ENCODE measurements at regions not wholly inside any gene's neighbourhood (a gene's known extent, or its start where the extent isn't known, plus 50 kb on each side); places are given as distances from the start of the nearest gene placed in this dataset.
"Not testable (repeated sequence)": the region's sequence is repeated elsewhere in the genome, so short reads cannot be mapped to it uniquely, and the experiment has no call there.

GRCh38 chr1:157353546-157353945 lies 198.8 kb downstream of the FCRL5 start:
- Mint-ChIP-seq H3K27ac (no peak overlapping the region), H3K9me3 (no peaks in the 10 kb centered on the region), H3K27me3 (peaks cover 8% of the 10 kb centered on the region), H3K4me3 (no peak overlapping the region), H3K36me3 (no peaks in the 10 kb centered on the region), H3K4me1 (ENCODE audit: unreplicated experiment) (no peaks in the 10 kb centered on the region)
- TF ChIP-seq CTCF (conservative IDR thresholded peaks at IDR 0.05) = no peak
- DNase-seq (ENCODE audit: extremely low spot score, unreplicated experiment) = no peak

DNA sequence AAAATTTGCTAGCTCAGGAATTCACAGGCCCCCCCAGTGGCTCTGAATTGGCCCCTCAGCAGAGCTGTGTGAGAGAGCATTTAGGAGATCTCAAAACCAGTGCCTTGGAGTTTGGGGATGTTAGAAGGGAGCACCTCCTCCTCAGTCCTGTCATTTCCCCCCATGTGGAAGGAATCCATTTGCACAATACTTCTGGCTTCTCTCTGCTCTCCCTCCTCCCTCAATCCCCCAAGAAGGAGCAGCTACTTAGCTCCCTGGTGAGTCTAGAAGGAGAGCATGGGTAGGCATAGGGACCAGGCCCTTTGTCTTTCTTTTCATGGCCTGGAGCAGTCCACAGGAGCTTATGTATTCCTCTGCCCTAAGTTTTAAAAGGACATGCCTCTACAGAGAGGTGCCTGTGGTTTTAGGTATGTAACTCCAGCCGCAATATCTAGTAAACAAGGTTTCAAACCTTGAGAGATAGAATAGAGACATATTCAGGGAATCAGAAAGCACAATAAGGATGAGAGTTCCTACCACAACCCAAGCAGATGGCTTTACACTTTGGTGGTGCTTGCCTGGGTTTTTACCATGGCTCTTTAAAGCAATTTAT lies 199.4 kb downstream of the FCRL5 start:
- Mint-ChIP-seq H3K4me3 (no peak overlapping the region), H3K9me3 (no peaks in the 10 kb centered on the region), H3K27ac (no peak overlapping the region), H3K36me3 (no peaks in the 10 kb centered on the region), H3K27me3 (peaks cover 8% of the 10 kb centered on the region), H3K4me1 (ENCODE audit: unreplicated experiment) (no peaks in the 10 kb centered on the region)
- TF ChIP-seq CTCF (conservative IDR thresholded peaks at IDR 0.05) = no peak
- DNase-seq (ENCODE audit: extremely low spot score, unreplicated experiment) = no peak

- peaks cover 8% of the 10 kb centered on the region for H3K27me3 Mint-ChIP-seq
- H3K4me3 Mint-ChIP-seq = no peak overlapping the region
- TF ChIP-seq CTCF (conservative IDR thresholded peaks at IDR 0.05) = no peak
- no peaks in the 10 kb centered on the region for H3K36me3 Mint-ChIP-seq
- no peaks in the 10 kb centered on the region for H3K9me3 Mint-ChIP-seq
- no peak for DNase-seq (ENCODE audit: extremely low spot score, unreplicated experiment)
- H3K4me1 Mint-ChIP-seq (ENCODE audit: unreplicated experiment) = no peaks in the 10 kb centered on the region
- H3K27ac Mint-ChIP-seq = no peak overlapping the region
These were observed 200.1 kb downstream of the FCRL5 start for GRCh38 chr1:157352216-157352615.

DNA sequence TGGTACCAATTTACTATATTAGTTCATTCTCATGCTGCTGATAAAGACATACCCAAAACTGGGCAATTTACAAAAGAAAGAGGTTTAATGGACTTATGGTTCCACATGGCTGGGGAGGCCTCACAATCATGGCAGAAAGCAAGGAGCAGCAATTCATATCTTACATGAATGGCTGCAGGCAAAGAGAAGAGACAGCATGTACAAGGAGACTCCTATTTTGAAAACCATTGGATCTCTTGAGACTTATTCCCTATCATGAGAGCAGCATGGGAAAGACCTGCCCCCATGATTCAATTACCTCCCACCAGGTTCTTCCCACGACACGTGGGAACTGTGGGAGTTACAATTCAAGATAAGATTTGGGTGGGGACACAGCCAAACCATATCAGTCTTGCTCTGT lies 200.5 kb downstream of the FCRL5 start:
- not testable (repeated sequence) for H3K4me3 Mint-ChIP-seq; H3K27ac Mint-ChIP-seq; DNase-seq (ENCODE audit: extremely low spot score, unreplicated experiment); H3K9me3 Mint-ChIP-seq; H3K36me3 Mint-ChIP-seq; H3K4me1 Mint-ChIP-seq (ENCODE audit: unreplicated experiment)
- H3K27me3 Mint-ChIP-seq = peaks cover 10% of the 10 kb centered on the region

GRCh38 chr1:157348538-157349480 lies 203.5 kb downstream of the FCRL5 start:
- no peak overlapping the region for H3K27ac Mint-ChIP-seq

More at GRCh38 chr1:157348538-157349480, 203.5 kb downstream of the FCRL5 start:
- DNase-seq (ENCODE audit: extremely low spot score, unreplicated experiment) = no peak
- Mint-ChIP-seq H3K4me3 (no peak overlapping the region), H3K4me1 (ENCODE audit: unreplicated experiment) (no peaks in the 10 kb centered on the region), H3K27me3 (peaks cover 22% of the 10 kb centered on the region), H3K36me3 (no peaks in the 10 kb centered on the region), H3K9me3 (peaks cover 13% of the 10 kb centered on the region)
- TF ChIP-seq CTCF (conservative IDR thresholded peaks at IDR 0.05) = no peak
